B cell (primary cell): ENCODE measurements at regions not wholly inside any gene's neighbourhood (a gene's known extent, or its start where the extent isn't known, plus 50 kb on each side); places are given as distances from the start of the nearest gene placed in this dataset.

Experiments
- ATAC-seq: fragments of 200-7000 bp; cut with Tn5 transposase; one replicate; pipeline ENCODE4 v1.10.0; 2021; ENCODE audit warnings: low read depth, mild to moderate bottlenecking, moderate number of reproducible peaks, moderate library complexity
- CTCF ChIA-PET: fragments of 350-600 bp; sonication (Branson Sonifier 250); formaldehyde crosslinking; loops from one replicate; lab custom pipeline; 2021; ENCODE audit warnings: antibody characterized with exemption, inconsistent platforms; lab: Charles Lee
- POLR2A ChIA-PET: fragments of 350-600 bp; sonication (Branson Sonifier 250); formaldehyde crosslinking; loops from one replicate; lab custom pipeline; 2021; ENCODE audit warnings: antibody characterized with exemption; lab: Charles Lee
- DNase-seq: peaks from one replicate; pipeline ENCODE4 v3.0.0; 2013
- H2AFZ ChIP-seq: 2 replicates; pipeline ENCODE4 v1.6.1; 2012; ENCODE audit warnings: mild to moderate bottlenecking, low read depth, low read length; ENCODE audit not compliant: insufficient read depth, poor library complexity, severe bottlenecking
- H3K27ac ChIP-seq, 2 donors: 1 replicate in 1 of 2; 2 replicates in 1 of 2; pipeline ENCODE4 v1.5.1; 2012 to 2013; ENCODE audit warnings: low read length in 2 of 2, mild to moderate bottlenecking in 2 of 2, moderate library complexity in 1 of 2
- H3K27me3 ChIP-seq, 4 experiments: fragments of 200-600 bp in 1 of 4; sonication (generic) in 1 of 4; replicated peaks in 1 of 4; 1 replicate in 2 of 4; 2 replicates in 2 of 4; pipeline versions ENCODE4 v1.6.1 to v1.7.0; 2013 to 2016; ENCODE audit warnings: low read length in 3 of 4, mild to moderate bottlenecking in 2 of 4, mixed read lengths in 1 of 4, moderate library complexity in 1 of 4; ENCODE audit not compliant: insufficient read depth in 4 of 4, control insufficient read depth in 3 of 4; ENCODE audit errors: control extremely low read depth in 1 of 4
- H3K36me3 ChIP-seq, 2 experiments: replicated peaks in 1 of 2; 1 replicate in 1 of 2; 2 replicates in 1 of 2; pipeline versions ENCODE4 v1.6.1 to v1.7.1; 2013; ENCODE audit warnings: low read length in 1 of 2; ENCODE audit not compliant: insufficient read depth in 2 of 2, control insufficient read depth in 1 of 2; ENCODE audit errors: control extremely low read depth in 1 of 2, extremely low read depth in 1 of 2
- H3K4me1 ChIP-seq, 2 donors: fragments of 200-600 bp in 1 of 2; sonication (generic) in 1 of 2; 1 replicate in 1 of 2; 2 replicates in 1 of 2; pipeline versions ENCODE4 v1.5.1 to v1.6.1; 2013 to 2017; ENCODE audit warnings: low read length in 2 of 2; ENCODE audit not compliant: control insufficient read depth in 2 of 2, insufficient read depth in 2 of 2
- H3K4me2 ChIP-seq: replicated peaks from 2 replicates; pipeline ENCODE3; 2012; ENCODE audit warnings: mild to moderate bottlenecking, low read depth, low read length; ENCODE audit not compliant: poor library complexity, severe bottlenecking
- H3K4me3 ChIP-seq, 5 experiments: fragments of 200-600 bp in 1 of 5; sonication (generic) in 1 of 5; 1 replicate in 3 of 5; 2 replicates in 2 of 5; pipeline versions ENCODE4 v1.5.1 to v1.7.0; 2011 to 2016; ENCODE audit warnings: low read length in 4 of 5, mild to moderate bottlenecking in 4 of 5, low read depth in 2 of 5, control low read depth in 1 of 5, moderate library complexity in 1 of 5; ENCODE audit not compliant: insufficient read depth in 1 of 5; ENCODE audit errors: control extremely low read depth in 1 of 5, extremely low read depth in 1 of 5
- H3K79me2 ChIP-seq: fragments of 200-600 bp; sonication (generic); one replicate; pipeline ENCODE4 v1.6.0; 2016; ENCODE audit warnings: low read length; ENCODE audit not compliant: control insufficient read depth, insufficient read depth
- H3K9ac ChIP-seq: fragments of 200-600 bp; sonication (generic); 2 replicates; pipeline ENCODE4 v1.6.1; 2017; ENCODE audit warnings: mild to moderate bottlenecking, low read length, moderate library complexity
- H3K9me3 ChIP-seq, 3 donors: one replicate each; pipeline versions ENCODE4 v1.6.1 to v1.7.1; 2013; ENCODE audit warnings: low read length in 2 of 3; ENCODE audit not compliant: control insufficient read depth in 2 of 3, insufficient read depth in 1 of 3; ENCODE audit errors: control extremely low read depth in 1 of 3
- H4K20me1 ChIP-seq: 2 replicates; pipeline ENCODE4 v1.6.0; 2012; ENCODE audit warnings: mild to moderate bottlenecking, low read length; ENCODE audit not compliant: insufficient read depth, control insufficient read depth, poor library complexity, severe bottlenecking
- H3K27ac Mint-ChIP-seq: one replicate; pipeline ENCODE4 v1.8.0; 2021; ENCODE audit warnings: mixed read lengths
- H3K27me3 Mint-ChIP-seq: one replicate; pipeline ENCODE4 v1.8.0; 2021; ENCODE audit warnings: mixed read lengths
- H3K4me1 Mint-ChIP-seq: one replicate; pipeline ENCODE4 v1.8.0; 2021; ENCODE audit warnings: mixed read lengths
- H3K4me3 Mint-ChIP-seq: one replicate; pipeline ENCODE4 v1.8.0; 2021; ENCODE audit warnings: mixed read lengths
- H3K9me3 Mint-ChIP-seq: one replicate; pipeline ENCODE4 v1.8.0; 2022; ENCODE audit warnings: mixed read lengths; ENCODE audit not compliant: insufficient read depth
- CTCF ChIP-seq: fragments of 200-600 bp; IDR thresholded peaks from one replicate; pipeline ENCODE4 v1.8.0; 2022; ENCODE audit warnings: antibody characterized with exemption, mild to moderate bottlenecking
- EZH2 ChIP-seq: IDR thresholded peaks from 2 replicates; pipeline ENCODE4 v1.6.1; 2012; ENCODE audit warnings: borderline replicate concordance, low read depth, mild to moderate bottlenecking, moderate library complexity, low read length; ENCODE audit not compliant: insufficient read depth, poor library complexity, severe bottlenecking
- WGBS: methylation state at CpG from one replicate; pipeline ENCODE4 v1.1.5; 2013; ENCODE audit warnings: missing lambda C conversion rate; ENCODE audit not compliant: insufficient coverage; 5-methylcytosine and 5-hydroxymethylcytosine counted together
- intact Hi-C: fragments of 100-400 bp; cut with micrococcal nuclease; formaldehyde crosslinking; loops from one replicate; pipeline ENCODE4 v1.10.0; 2022

GRCh38 chr7:45443263-45443662, 130.9 kb upstream of the ADCY1 start:
- POLR2A ChIA-PET: no interaction called here
- Histone ChIP-seq H3K4me3 (no peak overlapping the region), H3K27ac (no peak overlapping the region), H3K27me3 (no peaks in the 10 kb centered on the region), H3K4me1 (no peaks in the 10 kb centered on the region), H3K4me2 (no peak overlapping the region), H3K79me2 (no peaks in the 10 kb centered on the region), H4K20me1 (no peaks in the 10 kb centered on the region), H2AFZ (no peak overlapping the region), H3K9ac (no peak overlapping the region), H3K9me3 (no peaks in the 10 kb centered on the region), H3K36me3 (no peaks in the 10 kb centered on the region)
- ATAC-seq (no peak), DNase-seq (no peak)
- no CpG with 5 or more reads among the region's 1 CpG for WGBS
- intact Hi-C loops: no loop called here
- no peaks in the 10 kb centered on the region for H3K4me1 Mint-ChIP-seq
- H3K27me3 Mint-ChIP-seq: peaks cover 7% of the 10 kb centered on the region
- CTCF ChIA-PET: no interaction called here
- no peak overlapping the region for H3K4me3 Mint-ChIP-seq
- TF ChIP-seq EZH2: no peak
- no peak for TF ChIP-seq CTCF
- no peak overlapping the region for H3K27ac Mint-ChIP-seq
- no peaks in the 10 kb centered on the region for H3K9me3 Mint-ChIP-seq

- TF ChIP-seq EZH2 (no peak), CTCF (no peak)
- Mint-ChIP-seq H3K4me1 (no peaks in the 10 kb centered on the region), H3K27ac (no peak overlapping the region), H3K27me3 (peaks cover 4% of the 10 kb centered on the region), H3K4me3 (no peak overlapping the region), H3K9me3 (no peaks in the 10 kb centered on the region)
- DNase-seq (no peak), ATAC-seq (no peak)
- ChIA-PET POLR2A (no interaction called here), CTCF (no interaction called here)
- intact Hi-C loops: no loop called here
- no peak overlapping the region for H3K27ac ChIP-seq
- no peaks in the 10 kb centered on the region for H3K79me2 ChIP-seq
- H2AFZ ChIP-seq: no peak overlapping the region
- H3K4me3 ChIP-seq: no peak overlapping the region
- 60% methylated on average over 1 of the region's 2 CpGs for whole genome bisulfite sequencing
- H3K36me3 ChIP-seq: no peaks in the 10 kb centered on the region
- H3K9ac ChIP-seq: no peak overlapping the region
- no peaks in the 10 kb centered on the region for H3K9me3 ChIP-seq
- H3K4me2 ChIP-seq: no peak overlapping the region
- H3K27me3 ChIP-seq: no peaks in the 10 kb centered on the region
- H3K4me1 ChIP-seq: no peaks in the 10 kb centered on the region
- no peaks in the 10 kb centered on the region for H4K20me1 ChIP-seq
These were observed 127.8 kb upstream of the ADCY1 start for GRCh38 chr7:45446195-45446944.
